SK-N-SH (cell line): ENCODE measurements at regions not wholly inside any gene's neighbourhood (a gene's known extent, or its start where the extent isn't known, plus 50 kb on each side); places are given as distances from the start of the nearest gene placed in this dataset.

ENCODE experiments used
- CTCF ChIP-seq: fragments of 200-600 bp; sonication (generic); IDR thresholded peaks from 2 replicates; pipeline ENCODE4 v1.6.1; 2017; ENCODE audit warnings: antibody characterized with exemption, mild to moderate bottlenecking, moderate library complexity
- EZH2phosphoT487 ChIP-seq: fragments of 200-600 bp; sonication (generic); IDR thresholded peaks from 2 replicates; pipeline ENCODE4 v1.6.1; 2017; ENCODE audit warnings: low read depth, mixed run types, mild to moderate bottlenecking, antibody characterized with exemption, moderate library complexity, borderline replicate concordance
- NFIC ChIP-seq: IDR thresholded peaks from 2 replicates; pipeline ENCODE4 v1.4.0; 2012; ENCODE audit warnings: borderline replicate concordance
- RFX5 ChIP-seq: IDR thresholded peaks from 2 replicates; pipeline ENCODE4 v1.6.1; 2012; ENCODE audit warnings: mild to moderate bottlenecking, improper control_type of control experiment, low read length
- SIN3A ChIP-seq: IDR thresholded peaks from 2 replicates; pipeline ENCODE4 v1.6.1; 2012; ENCODE audit warnings: low read depth, mild to moderate bottlenecking, low read length, moderate library complexity, borderline replicate concordance

GRCh38 chr2:236479814-236480213 is 89.8 kb upstream of the ACKR3 start:
- TF ChIP-seq SIN3A, result no peak
- TF ChIP-seq RFX5, result no peak
- TF ChIP-seq CTCF, result no peak
- no peak for TF ChIP-seq NFIC
- TF ChIP-seq EZH2phosphoT487, result no peak
